Right cardiac atrium (tissue), 5 donors: ENCODE measurements at regions not wholly inside any gene's neighbourhood (a gene's known extent, or its start where the extent isn't known, plus 50 kb on each side); places are given as distances from the start of the nearest gene placed in this dataset.

Experiments
- ATAC-seq, 2 donors: fragments of 200-7000 bp; cut with Tn5 transposase; one replicate each; pipeline versions ENCODE4 v1.8.0 to v1.9.1; 2020; ENCODE audit warnings: moderate library complexity in 2 of 2, mild to moderate bottlenecking in 1 of 2
- DNase-seq, 3 donors: peaks; one replicate each; pipeline ENCODE4 v3.0.0-alpha.2; 2020
- H3K27ac ChIP-seq: one replicate; pipeline ENCODE4 v1.5.1; 2013; ENCODE audit warnings: mild to moderate bottlenecking, low read length, control low read depth, moderate library complexity
- H3K27me3 ChIP-seq: one replicate; pipeline ENCODE4 v1.6.1; 2013; ENCODE audit not compliant: control insufficient read depth, insufficient read depth
- H3K4me1 ChIP-seq: one replicate; pipeline ENCODE4 v1.6.1; 2013; ENCODE audit warnings: low read length; ENCODE audit not compliant: control insufficient read depth, insufficient read depth
- H3K4me3 ChIP-seq: one replicate; pipeline ENCODE4 v1.5.1; 2013; ENCODE audit warnings: low read length, control low read depth
- H3K9me3 ChIP-seq: one replicate; pipeline ENCODE4 v1.6.1; 2013; ENCODE audit warnings: low read length; ENCODE audit not compliant: control insufficient read depth
- WGBS: extraction: QIAGEN DNeasy Blood & Tissue Kit; methylation state at CpG from one replicate; pipeline ENCODE4 v1.1.7; 2013; 5-methylcytosine and 5-hydroxymethylcytosine counted together
- intact Hi-C, 4 donors: fragments of 100-400 bp; cut with DNase I; formaldehyde crosslinking; loops; one replicate each; pipeline versions ENCODE4 v1.11.0 to v1.14.0; 2022 to 2023
- donor health status: healthy with polysubstance abuse.
- donor health status: DM: no; HTN: yes; CAD: no.
- donor health status: DM: no; HTN: no; CAD: no.
- donor health status: DM: no; HTN: yes; CAD: no; lungs with severe emphysema.
- donor health status: DM: yes; HTN: yes; CAD: no.

GRCh38 chr10:108673741-108674140 lies 1249.6 kb downstream of the XPNPEP1 start:
- Histone ChIP-seq H3K4me1 (no peaks in the 10 kb centered on the region), H3K27me3 (no peaks in the 10 kb centered on the region), H3K9me3 (no peaks in the 10 kb centered on the region), H3K4me3 (no peak overlapping the region), H3K27ac (no peak overlapping the region)
- ATAC-seq (no peak), DNase-seq (no peak)
- intact Hi-C loops = no loop called here

GRCh38 chr10:108663587-108663986 lies 1259.7 kb downstream of the XPNPEP1 start:
- H3K4me3 ChIP-seq = no peak overlapping the region
- H3K27ac ChIP-seq = no peak overlapping the region
- 46% methylated on average over 1 of the region's 1 CpG for WGBS
- ATAC-seq (no peak), DNase-seq (no peak)
- no peaks in the 10 kb centered on the region for H3K27me3 ChIP-seq
- intact Hi-C loops = no loop called here
- no peaks in the 10 kb centered on the region for H3K9me3 ChIP-seq
- no peaks in the 10 kb centered on the region for H3K4me1 ChIP-seq

GRCh38 chr10:108662975-108663374 lies 1260.3 kb downstream of the XPNPEP1 start:
- Histone ChIP-seq H3K4me1 (no peaks in the 10 kb centered on the region), H3K27ac (no peak overlapping the region), H3K27me3 (no peaks in the 10 kb centered on the region), H3K9me3 (no peaks in the 10 kb centered on the region), H3K4me3 (no peak overlapping the region)
- 59% methylated on average over 2 of the region's 2 CpGs for WGBS
- DNase-seq (no peak), ATAC-seq (no peak)
- intact Hi-C loops = no loop called here

- no peak overlapping the region for H3K27ac ChIP-seq
- WGBS = 80% methylated on average over 4 of the region's 4 CpGs
- no peaks in the 10 kb centered on the region for H3K27me3 ChIP-seq
- DNase-seq (no peak), ATAC-seq (no peak)
- no peaks in the 10 kb centered on the region for H3K4me1 ChIP-seq
- intact Hi-C loops = no loop called here
- H3K4me3 ChIP-seq = no peak overlapping the region
- H3K9me3 ChIP-seq = no peaks in the 10 kb centered on the region
Measured at GRCh38 chr10:108655057-108655456, 1268.3 kb downstream of the XPNPEP1 start.

GRCh38 chr10:108653531-108653930 lies 1269.8 kb downstream of the XPNPEP1 start:
- H3K27ac ChIP-seq = no peak overlapping the region
- H3K9me3 ChIP-seq = no peaks in the 10 kb centered on the region
- H3K4me1 ChIP-seq = no peaks in the 10 kb centered on the region
- WGBS = 78% methylated on average over 6 of the region's 6 CpGs
- intact Hi-C loops = no loop called here
- no peaks in the 10 kb centered on the region for H3K27me3 ChIP-seq
- ATAC-seq (no peak), DNase-seq (no peak)
- H3K4me3 ChIP-seq = no peak overlapping the region

GRCh38 chr10:108639010-108639409 lies 1284.3 kb downstream of the XPNPEP1 start:
- no peak overlapping the region for H3K4me3 ChIP-seq
- WGBS = 45% methylated on average over 5 of the region's 5 CpGs
- H3K27me3 ChIP-seq = no peaks in the 10 kb centered on the region
- intact Hi-C loops = no loop called here
- DNase-seq (no peak), ATAC-seq (no peak)
- no peaks in the 10 kb centered on the region for H3K9me3 ChIP-seq
- no peak overlapping the region for H3K27ac ChIP-seq
- H3K4me1 ChIP-seq = no peaks in the 10 kb centered on the region

- intact Hi-C loops = no loop called here
- Histone ChIP-seq H3K9me3 (no peaks in the 10 kb centered on the region), H3K4me3 (no peak overlapping the region), H3K27ac (no peak overlapping the region), H3K4me1 (no peaks in the 10 kb centered on the region), H3K27me3 (no peaks in the 10 kb centered on the region)
- ATAC-seq (no peak), DNase-seq (no peak)
- 75% methylated on average over 3 of the region's 3 CpGs for WGBS
Measured at GRCh38 chr10:108638225-108638624, 1285.1 kb downstream of the XPNPEP1 start.

- H3K9me3 ChIP-seq = no peaks in the 10 kb centered on the region
- no peak overlapping the region for H3K4me3 ChIP-seq
- DNase-seq (no peak), ATAC-seq (no peak)
- WGBS = 60% methylated on average over 2 of the region's 2 CpGs
- H3K4me1 ChIP-seq = no peaks in the 10 kb centered on the region
- H3K27ac ChIP-seq = no peak overlapping the region
- H3K27me3 ChIP-seq = no peaks in the 10 kb centered on the region
- intact Hi-C loops = no loop called here
Measured at GRCh38 chr10:108633046-108633445, 1290.3 kb downstream of the XPNPEP1 start.

GRCh38 chr10:108632144-108632543 lies 1291.2 kb downstream of the XPNPEP1 start:
- intact Hi-C loops = no loop called here

GRCh38 chr10:108631332-108631731 lies 1292.0 kb downstream of the XPNPEP1 start:
- WGBS = 63% methylated on average over 2 of the region's 2 CpGs
- DNase-seq (no peak), ATAC-seq (no peak)
- H3K4me1 ChIP-seq = no peaks in the 10 kb centered on the region
- no peak overlapping the region for H3K4me3 ChIP-seq
- no peaks in the 10 kb centered on the region for H3K27me3 ChIP-seq
- H3K9me3 ChIP-seq = no peaks in the 10 kb centered on the region
- intact Hi-C loops = no loop called here
- no peak overlapping the region for H3K27ac ChIP-seq

More at GRCh38 chr10:108632144-108632543, 1291.2 kb downstream of the XPNPEP1 start:
- Histone ChIP-seq H3K27me3 (no peaks in the 10 kb centered on the region), H3K27ac (no peak overlapping the region), H3K4me3 (no peak overlapping the region), H3K4me1 (no peaks in the 10 kb centered on the region), H3K9me3 (no peaks in the 10 kb centered on the region)
- 58% methylated on average over 1 of the region's 1 CpG for WGBS
- DNase-seq (no peak), ATAC-seq (no peak)

GRCh38 chr10:108629834-108630233 lies 1293.5 kb downstream of the XPNPEP1 start:
- 53% methylated on average over 3 of the region's 3 CpGs for WGBS
- intact Hi-C loops = no loop called here
- no peak for ATAC-seq
- no peak for DNase-seq
- Histone ChIP-seq H3K27me3 (no peaks in the 10 kb centered on the region), H3K4me1 (no peaks in the 10 kb centered on the region), H3K27ac (no peak overlapping the region), H3K4me3 (no peak overlapping the region), H3K9me3 (no peaks in the 10 kb centered on the region)

- Histone ChIP-seq H3K9me3 (no peaks in the 10 kb centered on the region), H3K27me3 (no peaks in the 10 kb centered on the region), H3K4me1 (no peaks in the 10 kb centered on the region), H3K27ac (no peak overlapping the region), H3K4me3 (no peak overlapping the region)
- ATAC-seq = no peak
- DNase-seq = no peak
- intact Hi-C loops = no loop called here
- WGBS = 79% methylated on average over 1 of the region's 1 CpG
Measured at GRCh38 chr10:108624052-108624451, 1299.3 kb downstream of the XPNPEP1 start.
